ENCODE measurements at regions not wholly inside any gene's neighbourhood (a gene's known extent, or its start where the extent isn't known, plus 50 kb on each side); places are given as distances from the start of the nearest gene placed in this dataset.

- TF ChIP-seq, protein P1, sequence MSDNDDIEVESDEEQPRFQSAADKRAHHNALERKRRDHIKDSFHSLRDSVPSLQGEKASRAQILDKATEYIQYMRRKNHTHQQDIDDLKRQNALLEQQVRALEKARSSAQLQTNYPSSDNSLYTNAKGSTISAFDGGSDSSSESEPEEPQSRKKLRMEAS (CRISPR knock-in tag; IDR thresholded peaks at IDR 0.05), result no peak
- TF ChIP-seq ETV6 (IDR thresholded peaks at IDR 0.05; ENCODE audit: borderline replicate concordance in 1 of 2, low read depth in 2 of 2, low read length in 1 of 2) (no peak), ETV6 (CRISPR knock-in tag; IDR thresholded peaks at IDR 0.05; ENCODE audit: borderline replicate concordance) (no peak), SRSF1 (IDR thresholded peaks at IDR 0.05; ENCODE audit: low read depth, low read length) (no peak), ZBTB26 (CRISPR knock-in tag; IDR thresholded peaks at IDR 0.05) (no peak), HMBOX1 (IDR thresholded peaks at IDR 0.05) (no peak), STAG1 (CRISPR knock-in tag; IDR thresholded peaks at IDR 0.05; ENCODE audit: borderline replicate concordance) (no peak), TAF7 (tag; IDR thresholded peaks at IDR 0.05) (no peak)
Measured at GRCh38 chr12:115619889-115620288, 657.6 kb downstream of the MED13L start.

Measured in K562 (cell line).